Natural killer cell (primary cell): ENCODE measurements at regions not wholly inside any gene's neighbourhood (a gene's known extent, or its start where the extent isn't known, plus 50 kb on each side); places are given as distances from the start of the nearest gene placed in this dataset.

Experiments used
- ATAC-seq, 3 donors: fragments of 150-1000 bp in 2 of 3; fragments of 200-7000 bp in 1 of 3; cut with Tn5 transposase; 1 replicate in 1 of 3; 2 replicates in 2 of 3; pipeline ENCODE4 v1.10.0; 2021; ENCODE audit warnings: mild to moderate bottlenecking in 2 of 3, moderate library complexity in 2 of 3
- DNase-seq, 2 donors: peaks; one replicate each; pipeline versions ENCODE4 v3.0.0 to v3.0.0-alpha.2; 2013 to 2021; ENCODE audit warnings: mixed read lengths in 1 of 2
- H3K27ac ChIP-seq: one replicate; pipeline ENCODE4 v1.5.1; 2013; ENCODE audit warnings: mild to moderate bottlenecking, low read length
- H3K27me3 ChIP-seq: one replicate; pipeline ENCODE4 v1.6.1; 2013; ENCODE audit warnings: low read length; ENCODE audit not compliant: control insufficient read depth, insufficient read depth
- H3K36me3 ChIP-seq: one replicate; pipeline ENCODE4 v1.6.1; 2013; ENCODE audit warnings: low read length; ENCODE audit not compliant: control insufficient read depth, insufficient read depth
- H3K4me1 ChIP-seq: one replicate; pipeline ENCODE4 v1.6.1; 2013; ENCODE audit warnings: low read length; ENCODE audit not compliant: control insufficient read depth, insufficient read depth
- H3K4me3 ChIP-seq: one replicate; pipeline ENCODE4 v1.5.1; 2013; ENCODE audit warnings: low read length
- H3K9me3 ChIP-seq: one replicate; pipeline ENCODE4 v1.6.1; 2013; ENCODE audit warnings: low read length; ENCODE audit not compliant: control insufficient read depth, insufficient read depth
- H3K27ac Mint-ChIP-seq, 2 donors: one replicate each; pipeline ENCODE4 v1.8.0; 2022; ENCODE audit warnings: mild to moderate bottlenecking in 2 of 2, mixed read lengths in 2 of 2, moderate library complexity in 1 of 2
- H3K27me3 Mint-ChIP-seq, 2 donors: one replicate each; pipeline ENCODE4 v1.8.0; 2022; ENCODE audit warnings: low read depth in 2 of 2, mixed read lengths in 2 of 2
- H3K36me3 Mint-ChIP-seq: one replicate; pipeline ENCODE4 v1.8.0; 2022; ENCODE audit warnings: mixed read lengths
- H3K4me1 Mint-ChIP-seq, 2 donors: one replicate each; pipeline ENCODE4 v1.8.0; 2022; ENCODE audit warnings: mixed read lengths in 2 of 2
- H3K4me3 Mint-ChIP-seq: one replicate; pipeline ENCODE4 v1.8.0; 2022; ENCODE audit warnings: mild to moderate bottlenecking, moderate library complexity, mixed read lengths
- H3K9me3 Mint-ChIP-seq, 2 donors: one replicate each; pipeline ENCODE4 v1.8.0; 2022; ENCODE audit warnings: mixed read lengths in 2 of 2
- CTCF ChIP-seq: fragments of 200-600 bp; IDR thresholded peaks from one replicate; pipeline ENCODE4 v1.8.0; 2022; ENCODE audit warnings: antibody characterized with exemption
- WGBS: methylation state at CpG from one replicate; pipeline ENCODE4 v1.1.7; 2013; ENCODE audit warnings: missing lambda C conversion rate; ENCODE audit not compliant: insufficient coverage; 5-methylcytosine and 5-hydroxymethylcytosine counted together
- intact Hi-C: fragments of 100-400 bp; cut with micrococcal nuclease; formaldehyde crosslinking; loops from one replicate; pipeline ENCODE4 v1.14.2; 2022

- ATAC-seq (no peak), DNase-seq (no peak)
- TF ChIP-seq CTCF: no peak
- Mint-ChIP-seq H3K27me3 (no peaks in the 10 kb centered on the region), H3K4me3 (no peak overlapping the region), H3K4me1 (no peaks in the 10 kb centered on the region), H3K9me3 (peaks cover 2 to 4% of the 10 kb centered on the region in 2 donors), H3K27ac (no peak overlapping the region), H3K36me3 (no peaks in the 10 kb centered on the region)
- H3K4me3 ChIP-seq: no peak overlapping the region
- no peaks in the 10 kb centered on the region for H3K27me3 ChIP-seq
- WGBS: 83% methylated on average over 4 of the region's 4 CpGs
- no peaks in the 10 kb centered on the region for H3K4me1 ChIP-seq
- H3K27ac ChIP-seq: no peak overlapping the region
- intact Hi-C loops: no loop called here
- H3K9me3 ChIP-seq: peaks cover 10% of the 10 kb centered on the region
- H3K36me3 ChIP-seq: no peaks in the 10 kb centered on the region
These were observed 179.0 kb upstream of the IGF1 start for GRCh38 chr12:102659200-102659911.

DNA sequence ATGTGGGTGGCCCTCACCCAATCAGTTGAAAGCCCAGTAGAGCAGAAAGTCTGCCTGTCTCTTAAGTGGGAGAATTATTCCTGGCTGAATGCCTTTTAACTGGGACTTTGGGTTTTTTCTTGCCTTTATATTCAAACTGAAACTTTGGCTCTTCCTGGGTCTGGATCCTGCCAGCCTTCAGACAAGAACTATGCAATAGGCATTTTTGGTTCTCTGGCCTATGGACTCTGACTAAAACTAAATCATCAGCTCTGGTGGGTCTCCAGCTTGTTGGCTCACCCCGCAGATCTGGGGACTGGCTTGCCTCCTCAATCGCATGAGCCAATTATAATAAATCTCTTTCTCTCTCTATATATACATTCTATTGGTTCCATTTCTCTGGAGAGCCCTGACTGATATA lies 173.0 kb upstream of the IGF1 start:
- no peak overlapping the region for H3K27ac ChIP-seq
- Mint-ChIP-seq H3K36me3 (no peaks in the 10 kb centered on the region), H3K27me3 (no peaks in the 10 kb centered on the region), H3K4me3 (no peak overlapping the region), H3K27ac (no peak overlapping the region), H3K4me1 (no peaks in the 10 kb centered on the region), H3K9me3 (peaks cover under 1 to 3% of the 10 kb centered on the region in 2 donors)
- H3K4me3 ChIP-seq: no peak overlapping the region
- ATAC-seq (no peak), DNase-seq (no peak)
- peaks cover 10% of the 10 kb centered on the region for H3K9me3 ChIP-seq
- H3K36me3 ChIP-seq: no peaks in the 10 kb centered on the region
- H3K4me1 ChIP-seq: no peaks in the 10 kb centered on the region
- 92% methylated on average over 2 of the region's 2 CpGs for WGBS
- intact Hi-C loops: no loop called here
- H3K27me3 ChIP-seq: no peaks in the 10 kb centered on the region
- TF ChIP-seq CTCF: no peak

DNA sequence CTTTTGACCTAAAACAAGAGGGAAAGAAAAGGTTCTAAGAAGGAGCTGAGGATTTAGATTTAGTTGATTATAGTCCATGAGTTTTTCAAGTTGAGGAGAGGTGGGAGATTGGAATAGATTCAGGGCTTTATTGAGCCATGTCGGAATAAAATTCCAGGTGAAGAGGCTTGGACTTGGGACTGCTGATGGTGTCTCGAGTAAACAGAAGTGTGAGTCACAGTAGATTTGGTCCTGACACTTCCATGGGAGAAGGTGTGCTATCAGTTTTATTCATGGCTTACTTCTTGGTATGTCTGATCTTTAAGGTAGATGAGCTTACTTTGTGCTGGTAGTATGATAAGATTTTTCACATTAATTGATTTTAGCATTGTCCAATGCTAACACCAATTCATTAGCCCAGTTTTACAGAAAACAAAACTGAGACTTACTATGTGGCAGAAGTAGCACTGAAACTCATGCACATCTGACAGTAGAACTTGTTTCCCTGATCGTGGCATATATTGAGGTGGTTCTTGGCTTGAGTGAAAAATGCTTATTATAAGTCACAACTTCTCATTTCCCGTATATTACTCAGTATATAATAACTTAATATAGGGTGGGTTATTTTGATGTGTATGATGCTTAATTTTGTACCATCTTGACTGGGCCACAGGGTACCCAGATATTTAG lies 172.4 kb upstream of the IGF1 start:
- H3K36me3 ChIP-seq: no peaks in the 10 kb centered on the region
- no peak overlapping the region for H3K27ac ChIP-seq
- H3K27me3 ChIP-seq: no peaks in the 10 kb centered on the region
- no peak overlapping the region for H3K27ac Mint-ChIP-seq
- intact Hi-C loops: no loop called here
- WGBS: 75% methylated on average over 2 of the region's 4 CpGs
- no peak for TF ChIP-seq CTCF
- ATAC-seq: no peak
- peaks cover 7% of the 10 kb centered on the region for H3K9me3 ChIP-seq
- no peaks in the 10 kb centered on the region for H3K4me1 Mint-ChIP-seq
- no peaks in the 10 kb centered on the region for H3K36me3 Mint-ChIP-seq
- H3K4me3 Mint-ChIP-seq: no peak overlapping the region
- DNase-seq: no peak
- H3K9me3 Mint-ChIP-seq: peaks cover 0 to 3% of the 10 kb centered on the region in 2 donors
- no peaks in the 10 kb centered on the region for H3K4me1 ChIP-seq
- H3K27me3 Mint-ChIP-seq: no peaks in the 10 kb centered on the region
- H3K4me3 ChIP-seq: no peak overlapping the region

DNA sequence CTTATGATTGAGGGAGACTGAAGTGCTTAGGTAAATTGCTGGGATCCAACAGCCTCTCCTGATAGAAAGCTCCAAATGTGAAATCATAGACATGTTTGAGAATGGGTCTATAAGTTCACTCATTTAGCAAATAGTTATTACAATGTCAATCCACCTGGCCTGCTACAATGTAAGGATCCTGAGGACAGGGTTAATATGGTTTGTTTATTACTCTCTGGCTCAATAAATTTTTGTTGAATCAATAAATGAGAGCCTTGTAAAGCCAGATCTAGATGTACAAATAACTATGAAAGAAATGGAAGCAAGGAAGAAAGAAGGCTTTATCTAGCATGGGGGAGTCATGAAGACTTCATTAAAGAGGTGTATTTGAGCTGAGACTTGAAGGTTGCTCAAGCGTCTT lies 165.6 kb upstream of the IGF1 start:
- no peak for TF ChIP-seq CTCF
- WGBS: 88% methylated on average over 1 of the region's 1 CpG
- ATAC-seq: no peak
- Mint-ChIP-seq H3K36me3 (no peaks in the 10 kb centered on the region), H3K9me3 (peaks cover 2 to 18% of the 10 kb centered on the region in 2 donors), H3K4me3 (no peak overlapping the region), H3K27me3 (no peaks in the 10 kb centered on the region), H3K4me1 (no peaks in the 10 kb centered on the region), H3K27ac (no peak overlapping the region)
- Histone ChIP-seq H3K9me3 (no peaks in the 10 kb centered on the region), H3K4me3 (no peak overlapping the region), H3K27ac (no peak overlapping the region), H3K27me3 (no peaks in the 10 kb centered on the region), H3K36me3 (no peaks in the 10 kb centered on the region), H3K4me1 (no peaks in the 10 kb centered on the region)
- no peak for DNase-seq
- intact Hi-C loops: no loop called here
